ENCODE measurements at regions not wholly inside any gene's neighbourhood (a gene's known extent, or its start where the extent isn't known, plus 50 kb on each side); places are given as distances from the start of the nearest gene placed in this dataset.

- Histone ChIP-seq H3K9me1 (ENCODE audit: control insufficient read depth, insufficient read depth, low read length) (no peaks in the 10 kb centered on the region), H3K27ac (ENCODE audit: extremely low read depth, low read depth, low read length) (no peak overlapping the region), H2AFZ (ENCODE audit: low read depth, low read length) (no peak overlapping the region), H3K27me3 (ENCODE audit: control insufficient read depth in 2 of 2, insufficient read depth in 2 of 2, low read length in 2 of 2) (no peaks in the 10 kb centered on the region), H3K9ac (ENCODE audit: insufficient read depth in 1 of 2, low read depth in 2 of 2, low read length in 2 of 2) (no peak overlapping the region), H3K9me3 (replicated peaks; ENCODE audit: control insufficient read depth, insufficient read depth, low read depth, low read length) (no peaks in the 10 kb centered on the region), H4K20me1 (replicated peaks; ENCODE audit: control insufficient read depth, insufficient read depth, low read length) (no peaks in the 10 kb centered on the region), H3K4me2 (ENCODE audit: insufficient read depth, low read length) (no peak overlapping the region), H3K36me3 (ENCODE audit: control insufficient read depth, insufficient read depth, low read length) (no peaks in the 10 kb centered on the region), H3K4me1 (replicated peaks in 1 of 2; ENCODE audit: control insufficient read depth in 2 of 2, insufficient read depth in 2 of 2, low read length in 2 of 2) (no peaks in the 10 kb centered on the region), H3K79me2 (ENCODE audit: control insufficient read depth, insufficient read depth, low read length) (no peaks in the 10 kb centered on the region), H3K4me3 (no peak overlapping the region)
- CTCF ChIA-PET (ENCODE audit: low intra/inter-chr PET ratio): no interaction called here
- FAIRE-seq (no peak), ATAC-seq (no peak), DNase-seq (ENCODE audit: extremely low read depth in 1 of 4, low spot score in 3 of 4) (no peak)
- 1% methylated on average over 7 of the region's 7 CpGs for WGBS (ENCODE audit: insufficient coverage, low coverage, missing lambda C conversion rate)
- in situ Hi-C loops (cut with MboI) (no loop called here), intact Hi-C loops (cut with micrococcal nuclease) (no loop called here)
- TF ChIP-seq KLF13 (tag; IDR thresholded peaks at IDR 0.05; ENCODE audit: borderline replicate concordance, low read depth) (no peak), RAD21 (CRISPR knock-in tag; conservative IDR thresholded peaks at IDR 0.05 in 1 of 2, IDR thresholded peaks at IDR 0.05 in 1 of 2) (no peak), MAZ (CRISPR knock-in tag; conservative IDR thresholded peaks at IDR 0.05 in 1 of 2, IDR thresholded peaks at IDR 0.05 in 1 of 2) (no peak)
- POLR2A ChIA-PET: no interaction called here
- BruUV-seq (replicated peaks): no TSS peak
Observed at GRCh38 chr5:124277767-124278545, 468.5 kb downstream of the ZNF608 start.

- no peaks in the 10 kb centered on the region; the same call in 1 of the 2 replicates for H3K9me3 ChIP-seq (replicated peaks; ENCODE audit: control insufficient read depth, insufficient read depth, low read depth, low read length)
- no peaks in the 10 kb centered on the region for H3K36me3 ChIP-seq (ENCODE audit: control insufficient read depth, insufficient read depth, low read length)
- in situ Hi-C loops (cut with MboI) (no loop called here), intact Hi-C loops (cut with micrococcal nuclease) (no loop called here)
- WGBS (ENCODE audit: insufficient coverage, low coverage, missing lambda C conversion rate): 0% methylated on average over 3 of the region's 3 CpGs
- CTCF ChIA-PET (ENCODE audit: low intra/inter-chr PET ratio): no interaction called here
- no peak for ATAC-seq
- no peak overlapping the region for H3K27ac ChIP-seq (ENCODE audit: extremely low read depth, low read depth, low read length)
- POLR2A ChIA-PET: no interaction called here
- H3K4me1 ChIP-seq (replicated peaks in 1 of 2; ENCODE audit: control insufficient read depth in 2 of 2, insufficient read depth in 2 of 2, low read length in 2 of 2): no peaks in the 10 kb centered on the region
- no peak overlapping the region for H3K4me3 ChIP-seq
- no peak overlapping the region for H3K9ac ChIP-seq (ENCODE audit: insufficient read depth in 1 of 2, low read depth in 2 of 2, low read length in 2 of 2)
- H3K27me3 ChIP-seq (ENCODE audit: control insufficient read depth in 2 of 2, insufficient read depth in 2 of 2, low read length in 2 of 2): no peaks in the 10 kb centered on the region
- FAIRE-seq: no peak
- no peaks in the 10 kb centered on the region for H3K79me2 ChIP-seq (ENCODE audit: control insufficient read depth, insufficient read depth, low read length)
- H3K4me2 ChIP-seq (ENCODE audit: insufficient read depth, low read length): no peak overlapping the region
- DNase-seq (ENCODE audit: extremely low read depth in 1 of 4, low spot score in 3 of 4): no peak
- no peak overlapping the region for H2AFZ ChIP-seq (ENCODE audit: low read depth, low read length)
- no peaks in the 10 kb centered on the region for H4K20me1 ChIP-seq (replicated peaks; ENCODE audit: control insufficient read depth, insufficient read depth, low read length)
- H3K9me1 ChIP-seq (ENCODE audit: control insufficient read depth, insufficient read depth, low read length): no peaks in the 10 kb centered on the region
- BruUV-seq (replicated peaks): no TSS peak
- TF ChIP-seq TCF7L2 (IDR thresholded peaks at IDR 0.05; ENCODE audit: low read depth, low read length): no peak
- TF ChIP-seq SIRT6 (IDR thresholded peaks at IDR 0.05; ENCODE audit: low read depth, low read length): no peak
- no peak for TF ChIP-seq TFAM (CRISPR knock-in tag; conservative IDR thresholded peaks at IDR 0.05)
- TF ChIP-seq SMARCB1 (IDR thresholded peaks at IDR 0.05; ENCODE audit: insufficient read length, low read depth): no peak
- no peak for TF ChIP-seq PHF20 (IDR thresholded peaks at IDR 0.05; ENCODE audit: partially characterized antibody)
- TF ChIP-seq NFE2L1 (tag; IDR thresholded peaks at IDR 0.05; ENCODE audit: borderline replicate concordance, low read depth): no peak
- TF ChIP-seq DMBX1 (CRISPR knock-in tag; IDR thresholded peaks at IDR 0.05; ENCODE audit: borderline replicate concordance): no peak
- TF ChIP-seq DIDO1 (tag; IDR thresholded peaks at IDR 0.05; ENCODE audit: low read depth): no peak
- TF ChIP-seq, protein P1, sequence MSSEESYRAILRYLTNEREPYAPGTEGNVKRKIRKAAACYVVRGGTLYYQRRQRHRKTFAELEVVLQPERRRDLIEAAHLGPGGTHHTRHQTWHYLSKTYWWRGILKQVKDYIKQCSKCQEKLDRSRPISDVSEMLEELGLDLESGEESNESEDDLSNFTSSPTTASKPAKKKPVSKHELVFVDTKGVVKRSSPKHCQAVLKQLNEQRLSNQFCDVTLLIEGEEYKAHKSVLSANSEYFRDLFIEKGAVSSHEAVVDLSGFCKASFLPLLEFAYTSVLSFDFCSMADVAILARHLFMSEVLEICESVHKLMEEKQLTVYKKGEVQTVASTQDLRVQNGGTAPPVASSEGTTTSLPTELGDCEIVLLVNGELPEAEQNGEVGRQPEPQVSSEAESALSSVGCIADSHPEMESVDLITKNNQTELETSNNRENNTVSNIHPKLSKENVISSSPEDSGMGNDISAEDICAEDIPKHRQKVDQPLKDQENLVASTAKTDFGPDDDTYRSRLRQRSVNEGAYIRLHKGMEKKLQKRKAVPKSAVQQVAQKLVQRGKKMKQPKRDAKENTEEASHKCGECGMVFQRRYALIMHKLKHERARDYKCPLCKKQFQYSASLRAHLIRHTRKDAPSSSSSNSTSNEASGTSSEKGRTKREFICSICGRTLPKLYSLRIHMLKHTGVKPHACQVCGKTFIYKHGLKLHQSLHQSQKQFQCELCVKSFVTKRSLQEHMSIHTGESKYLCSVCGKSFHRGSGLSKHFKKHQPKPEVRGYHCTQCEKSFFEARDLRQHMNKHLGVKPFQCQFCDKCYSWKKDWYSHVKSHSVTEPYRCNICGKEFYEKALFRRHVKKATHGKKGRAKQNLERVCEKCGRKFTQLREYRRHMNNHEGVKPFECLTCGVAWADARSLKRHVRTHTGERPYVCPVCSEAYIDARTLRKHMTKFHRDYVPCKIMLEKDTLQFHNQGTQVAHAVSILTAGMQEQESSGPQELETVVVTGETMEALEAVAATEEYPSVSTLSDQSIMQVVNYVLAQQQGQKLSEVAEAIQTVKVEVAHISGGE (CRISPR knock-in tag; IDR thresholded peaks at IDR 0.05): no peak
Observed at GRCh38 chr5:124276166-124276565, 470.3 kb downstream of the ZNF608 start.

Data from K562 (cell line).